Keratinocyte (primary cell): ENCODE measurements at regions not wholly inside any gene's neighbourhood (a gene's known extent, or its start where the extent isn't known, plus 50 kb on each side); places are given as distances from the start of the nearest gene placed in this dataset.

Source experiments
- EZH2 ChIP-seq: IDR thresholded peaks from one replicate; pipeline ENCODE4 v1.6.1; 2012; ENCODE audit warnings: inconsistent platforms, mild to moderate bottlenecking, low read length, moderate library complexity
- TF ChIP-seq, protein P1 (sequence below), 3 experiments: IDR thresholded peaks in 1 of 3; conservative IDR thresholded peaks in 1 of 3; optimal IDR thresholded peaks in 1 of 3; 2 replicates in 2 of 3; 3 replicates in 1 of 3; pipeline versions ENCODE3 to v1.5.1; 2011; ENCODE audit warnings: low read length in 3 of 3, mild to moderate bottlenecking in 3 of 3, moderate library complexity in 2 of 3, control low read depth in 1 of 3, inconsistent platforms in 1 of 3; ENCODE audit not compliant: insufficient read depth in 2 of 3; ENCODE audit errors: extremely low read depth in 1 of 3

DNA sequence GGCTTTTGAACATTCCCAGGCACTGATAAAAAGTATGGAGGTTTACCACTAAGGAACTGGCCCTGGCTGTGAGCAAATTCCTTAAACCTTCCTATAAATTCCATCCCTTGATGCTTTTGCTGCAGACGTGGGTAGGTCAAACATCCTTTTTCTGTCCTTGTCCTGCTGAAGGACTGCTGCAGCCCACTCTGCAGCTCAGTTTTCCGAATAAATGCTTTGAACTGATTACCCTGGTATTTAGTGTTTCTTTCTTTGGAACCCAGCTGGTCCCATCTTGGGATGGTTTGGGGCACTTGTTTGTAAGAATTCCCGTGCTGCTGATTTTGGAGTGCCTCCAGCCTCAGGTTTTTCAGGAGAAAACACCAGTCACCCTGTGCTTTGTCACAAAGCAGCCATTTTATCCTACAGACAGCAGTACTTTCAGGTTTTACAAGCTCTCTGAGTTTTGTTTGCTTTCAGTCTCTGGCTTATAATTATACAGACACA is 815.9 kb downstream of the VGLL3 start:
- TF ChIP-seq, protein P1, sequence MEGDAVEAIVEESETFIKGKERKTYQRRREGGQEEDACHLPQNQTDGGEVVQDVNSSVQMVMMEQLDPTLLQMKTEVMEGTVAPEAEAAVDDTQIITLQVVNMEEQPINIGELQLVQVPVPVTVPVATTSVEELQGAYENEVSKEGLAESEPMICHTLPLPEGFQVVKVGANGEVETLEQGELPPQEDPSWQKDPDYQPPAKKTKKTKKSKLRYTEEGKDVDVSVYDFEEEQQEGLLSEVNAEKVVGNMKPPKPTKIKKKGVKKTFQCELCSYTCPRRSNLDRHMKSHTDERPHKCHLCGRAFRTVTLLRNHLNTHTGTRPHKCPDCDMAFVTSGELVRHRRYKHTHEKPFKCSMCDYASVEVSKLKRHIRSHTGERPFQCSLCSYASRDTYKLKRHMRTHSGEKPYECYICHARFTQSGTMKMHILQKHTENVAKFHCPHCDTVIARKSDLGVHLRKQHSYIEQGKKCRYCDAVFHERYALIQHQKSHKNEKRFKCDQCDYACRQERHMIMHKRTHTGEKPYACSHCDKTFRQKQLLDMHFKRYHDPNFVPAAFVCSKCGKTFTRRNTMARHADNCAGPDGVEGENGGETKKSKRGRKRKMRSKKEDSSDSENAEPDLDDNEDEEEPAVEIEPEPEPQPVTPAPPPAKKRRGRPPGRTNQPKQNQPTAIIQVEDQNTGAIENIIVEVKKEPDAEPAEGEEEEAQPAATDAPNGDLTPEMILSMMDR (optimal IDR thresholded peaks at IDR 0.05 in 1 of 3, IDR thresholded peaks at IDR 0.05 in 1 of 3, conservative IDR thresholded peaks at IDR 0.05 in 1 of 3; ENCODE audit: extremely low read depth in 1 of 3, insufficient read depth in 2 of 3, low read length in 3 of 3), result no peak
- no peak for TF ChIP-seq EZH2
